ENCODE measurements at regions not wholly inside any gene's neighbourhood (a gene's known extent, or its start where the extent isn't known, plus 50 kb on each side); places are given as distances from the start of the nearest gene placed in this dataset.
"Not testable (repeated sequence)": the region's sequence is repeated elsewhere in the genome, so short reads cannot be mapped to it uniquely, and the experiment has no call there.

GRCh38 chr2:117336496-117336895 lies 478.0 kb upstream of the DDX18 start:
- DNase-seq (ENCODE audit: low spot score in 2 of 2) (no peak), FAIRE-seq (no peak)

DNA sequence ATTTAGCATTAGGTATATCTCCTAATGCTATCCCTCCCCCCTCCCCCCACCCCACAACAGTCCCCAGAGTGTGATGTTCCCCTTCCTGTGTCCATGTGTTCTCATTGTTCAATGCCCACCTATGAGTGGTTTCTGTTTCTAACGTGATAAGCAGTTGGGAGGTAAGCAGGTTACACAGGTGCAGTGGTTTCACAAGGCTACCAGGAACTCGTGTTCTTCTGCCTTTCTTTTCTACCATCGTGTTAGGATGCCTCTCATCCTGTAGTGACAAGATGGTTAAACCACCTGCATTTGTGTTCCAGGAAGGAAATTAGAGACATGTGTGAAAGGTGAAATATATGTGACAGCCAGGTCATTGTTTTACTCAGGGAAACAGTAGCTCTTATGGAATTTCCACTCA lies 476.5 kb upstream of the DDX18 start:
- not testable (repeated sequence) for FAIRE-seq; DNase-seq (ENCODE audit: low spot score in 2 of 2)

GRCh38 chr2:117339980-117340379 lies 474.5 kb upstream of the DDX18 start:
- DNase-seq (ENCODE audit: low spot score in 2 of 2) (no peak), FAIRE-seq (peak; percentile 74)

DNA sequence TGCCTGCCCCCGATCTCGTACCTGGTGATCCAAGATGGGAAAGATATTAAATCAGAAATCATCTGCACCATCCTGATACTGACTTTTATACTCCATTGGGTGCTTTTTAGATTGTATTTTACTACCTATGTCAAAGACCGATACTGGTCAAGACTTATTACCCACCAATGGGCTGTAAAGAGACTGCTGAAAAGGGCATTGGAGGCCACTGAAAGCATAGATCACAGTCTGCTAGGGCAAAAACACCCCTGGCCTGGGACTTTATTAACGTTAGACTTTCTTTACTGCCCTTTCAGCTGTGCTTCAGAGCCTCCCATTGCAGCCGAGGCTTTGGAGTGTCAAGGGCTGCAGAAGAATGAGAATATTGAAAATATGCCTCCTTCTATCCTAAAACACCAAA lies 472.8 kb upstream of the DDX18 start:
- FAIRE-seq (no peak), DNase-seq (ENCODE audit: low spot score in 2 of 2) (no peak)

GRCh38 chr2:117342415-117342814 lies 472.1 kb upstream of the DDX18 start:
- FAIRE-seq = no peak
- no peak for DNase-seq (ENCODE audit: low spot score in 2 of 2)

GRCh38 chr2:117349687-117350086 lies 464.8 kb upstream of the DDX18 start:
- DNase-seq (ENCODE audit: low spot score in 2 of 2) = no peak
- FAIRE-seq = no peak

DNA sequence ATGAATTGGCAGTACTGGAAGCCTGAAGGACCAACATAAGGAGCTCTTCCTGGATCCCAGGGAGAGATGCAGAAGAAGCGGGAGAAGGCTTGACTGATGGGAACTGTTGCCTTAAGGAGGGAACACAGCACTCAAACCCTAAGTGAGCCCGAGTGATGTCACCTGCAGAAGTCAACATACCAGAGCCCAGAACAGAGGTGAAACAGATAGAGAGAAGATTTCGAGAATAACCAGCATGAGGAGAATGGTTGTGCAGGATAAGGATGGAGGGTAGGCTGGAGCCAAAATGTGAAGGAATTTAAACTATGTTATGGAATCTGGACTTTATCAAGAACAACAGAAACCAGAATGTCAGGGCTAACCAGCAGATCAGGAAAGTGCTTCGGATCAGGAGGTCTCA lies 463.1 kb upstream of the DDX18 start:
- no peak for FAIRE-seq

DNA sequence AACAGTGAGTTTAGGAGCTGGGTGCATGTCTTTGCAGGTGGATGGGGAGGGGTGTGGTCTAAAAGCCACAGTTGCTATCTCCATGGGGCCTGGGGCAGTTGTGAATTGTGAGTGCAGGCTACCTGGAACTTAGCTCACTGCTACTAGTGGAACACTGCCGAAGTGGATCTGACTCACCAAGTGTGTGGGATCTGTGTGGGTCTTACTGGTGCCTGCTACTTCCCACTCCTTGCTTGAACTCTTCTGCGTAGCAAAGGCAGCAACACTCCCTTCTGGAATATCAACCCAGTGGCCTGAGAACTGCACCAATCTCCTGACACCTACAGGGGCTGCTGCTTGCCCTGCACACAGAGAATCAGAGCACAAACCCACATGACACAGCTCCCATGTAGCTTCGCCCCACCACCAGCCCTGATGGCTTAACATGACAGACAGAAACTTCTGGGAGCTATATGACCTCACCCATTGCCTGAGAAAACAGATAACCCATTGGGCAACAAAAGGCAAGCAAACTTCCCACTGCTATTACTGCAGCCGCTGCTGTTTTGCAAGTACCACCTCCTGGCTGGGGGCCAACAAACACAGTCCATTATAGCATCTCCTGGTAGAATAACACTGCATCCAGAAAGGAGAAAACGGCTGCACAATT lies 455.1 kb upstream of the DDX18 start:
- no peak for DNase-seq (ENCODE audit: low spot score in 2 of 2)

More for the DNA sequence above, 463.1 kb upstream of the DDX18 start:
- no peak for DNase-seq (ENCODE audit: low spot score in 2 of 2)

GRCh38 chr2:117360586-117360985 lies 453.9 kb upstream of the DDX18 start:
- no peak for FAIRE-seq

More for the DNA sequence above, 455.1 kb upstream of the DDX18 start:
- FAIRE-seq = no peak

DNA sequence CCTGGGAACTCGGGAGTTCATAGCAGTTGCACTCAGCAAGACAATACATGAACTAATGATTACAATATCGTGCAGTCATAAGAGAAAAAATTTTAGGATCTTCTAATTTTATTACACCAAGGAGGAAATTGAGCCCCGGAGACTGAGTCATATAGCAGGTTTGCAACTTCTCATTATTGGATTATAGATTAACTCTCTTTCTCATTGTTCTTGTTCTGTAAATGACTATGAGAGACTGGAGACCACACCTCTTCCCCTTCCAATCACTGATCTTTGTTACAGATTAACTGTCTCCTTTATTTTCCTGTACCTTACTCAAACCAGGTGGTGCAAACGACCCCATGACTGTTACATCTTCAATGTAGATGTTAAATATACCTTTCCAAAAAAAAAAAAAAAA lies 435.8 kb upstream of the DDX18 start:
- no peak for DNase-seq (ENCODE audit: low spot score in 2 of 2)
- FAIRE-seq = no peak

More at GRCh38 chr2:117360586-117360985, 453.9 kb upstream of the DDX18 start:
- DNase-seq (ENCODE audit: low spot score in 2 of 2) = no peak

GRCh38 chr2:117379928-117380327 lies 434.6 kb upstream of the DDX18 start:
- DNase-seq (ENCODE audit: low spot score in 2 of 2) = no peak
- FAIRE-seq = no peak

GRCh38 chr2:117383997-117384396 lies 430.5 kb upstream of the DDX18 start:
- DNase-seq (ENCODE audit: low spot score in 2 of 2); FAIRE-seq: not testable (repeated sequence)

DNA sequence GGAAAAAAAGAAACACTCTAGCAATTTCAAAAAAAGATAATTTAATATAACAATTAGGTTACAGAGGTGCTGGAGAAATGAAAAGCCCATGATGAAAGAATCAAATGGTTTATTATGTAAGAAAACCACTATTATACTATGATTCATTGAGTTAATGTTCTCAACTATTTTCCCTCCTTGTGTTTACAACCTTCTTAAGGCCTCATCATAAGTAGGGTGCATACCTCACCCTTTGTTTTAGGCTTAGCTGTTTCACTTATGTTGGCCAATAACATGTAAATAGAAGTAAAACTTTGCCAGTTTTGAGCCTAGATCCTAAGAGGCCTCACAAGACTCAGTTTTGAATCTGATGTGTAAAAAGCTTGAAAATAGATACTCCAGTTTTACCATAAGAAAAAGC lies 418.3 kb upstream of the DDX18 start:
- no peak for FAIRE-seq
- no peak for DNase-seq (ENCODE audit: low spot score in 2 of 2)

GRCh38 chr2:117401582-117401981 lies 412.9 kb upstream of the DDX18 start:
- FAIRE-seq (no peak), DNase-seq (ENCODE audit: low spot score in 2 of 2) (no peak)

DNA sequence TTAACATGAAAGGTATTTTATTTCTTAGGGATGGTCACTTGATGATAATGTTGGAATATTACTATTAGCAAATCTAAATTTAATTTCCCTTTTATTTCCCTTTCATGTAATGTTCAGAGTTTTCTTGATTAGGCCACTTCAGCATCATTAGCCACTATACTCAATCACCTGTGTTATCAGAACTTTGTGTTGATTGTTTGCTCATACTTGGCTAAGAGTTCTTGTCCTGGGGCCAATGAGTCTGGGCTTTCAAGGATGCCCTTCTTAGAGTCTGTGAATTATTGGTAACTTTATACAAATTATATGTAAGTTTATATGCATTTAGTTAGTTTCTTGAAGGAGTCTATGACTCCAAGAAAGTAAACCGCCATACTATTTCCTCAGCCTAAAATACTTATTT lies 408.0 kb upstream of the DDX18 start:
- FAIRE-seq = no peak
- no peak for DNase-seq (ENCODE audit: low spot score in 2 of 2)

GRCh38 chr2:117407746-117408145 lies 406.7 kb upstream of the DDX18 start:
- DNase-seq (ENCODE audit: low spot score in 2 of 2) (no peak), FAIRE-seq (no peak)

- DNase-seq (ENCODE audit: low spot score in 2 of 2) = no peak
- no peak for FAIRE-seq
Measured at GRCh38 chr2:117409443-117409842, 405.0 kb upstream of the DDX18 start.

GRCh38 chr2:117411983-117412382 lies 402.5 kb upstream of the DDX18 start:
- DNase-seq (ENCODE audit: low spot score in 2 of 2) (no peak), FAIRE-seq (no peak)

GRCh38 chr2:117432746-117433145 lies 381.7 kb upstream of the DDX18 start:
- FAIRE-seq (no peak), DNase-seq (ENCODE audit: low spot score in 2 of 2) (no peak)

GRCh38 chr2:117436697-117437096 lies 377.8 kb upstream of the DDX18 start:
- DNase-seq (ENCODE audit: low spot score in 2 of 2) = no peak
- no peak for FAIRE-seq

DNA sequence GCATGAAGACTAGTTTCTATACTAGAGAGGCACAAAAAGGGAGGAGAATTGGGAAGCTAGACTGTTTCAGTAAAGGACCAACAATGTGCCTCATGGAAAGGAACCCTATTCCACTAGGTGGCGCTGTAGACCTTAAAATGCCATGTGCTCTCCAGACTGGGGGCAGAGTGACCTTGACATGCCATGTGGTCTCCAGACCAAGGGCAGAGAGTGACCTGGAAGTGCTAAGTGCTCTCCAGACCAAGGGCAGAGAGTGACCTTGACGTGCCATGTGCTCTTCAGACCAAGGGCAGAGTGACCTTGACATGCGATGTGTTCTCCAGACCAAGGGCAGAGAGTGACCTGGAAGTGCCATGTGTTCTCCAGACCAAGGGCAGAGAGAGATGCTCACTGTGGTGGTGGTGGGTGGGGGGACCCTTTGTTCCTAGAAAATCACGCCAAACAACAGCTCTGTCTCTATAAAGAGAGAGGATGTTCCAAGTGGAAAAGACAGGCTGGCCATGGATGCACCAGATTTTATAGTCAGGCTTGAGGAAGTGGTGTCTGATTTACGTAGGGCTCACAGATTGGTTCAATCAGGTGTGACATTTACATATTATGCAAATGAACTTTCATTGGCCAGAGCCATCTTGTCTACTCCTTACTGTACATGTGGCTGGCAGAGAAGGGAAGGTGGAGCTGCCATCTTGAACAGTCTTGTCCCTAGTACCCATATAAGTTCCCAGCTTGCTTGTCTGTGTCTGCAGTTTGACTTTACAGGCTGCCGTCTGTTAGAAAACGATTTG lies 344.0 kb upstream of the DDX18 start:
- DNase-seq (ENCODE audit: low spot score in 2 of 2) (no peak), FAIRE-seq (no peak)

- DNase-seq (ENCODE audit: low spot score in 2 of 2) = no peak
- no peak for FAIRE-seq
Measured at GRCh38 chr2:117481608-117482007, 332.9 kb upstream of the DDX18 start.
